ENCODE measurements at regions not wholly inside any gene's neighbourhood (a gene's known extent, or its start where the extent isn't known, plus 50 kb on each side); places are given as distances from the start of the nearest gene placed in this dataset.

DNA sequence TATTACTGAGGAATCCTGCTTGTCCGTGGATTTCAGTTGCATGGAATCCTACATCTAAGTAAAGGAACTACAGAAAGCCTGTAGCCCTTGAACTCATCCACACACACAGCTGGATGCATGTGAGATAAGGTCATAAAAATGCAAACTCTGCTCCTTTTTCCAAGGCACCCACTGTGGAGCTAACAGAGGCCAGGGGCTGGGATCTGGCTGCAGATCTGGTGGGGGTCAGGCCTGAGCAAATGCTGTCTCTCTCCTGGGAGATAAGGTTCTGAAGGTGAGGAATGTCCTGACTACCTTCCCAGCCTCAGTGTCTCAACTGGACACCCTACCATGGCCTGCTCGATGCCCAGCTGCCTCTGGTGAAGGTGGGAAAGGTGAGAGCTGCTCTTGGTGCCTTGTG lies 321.5 kb downstream of the LRFN2 start:
- CTCF ChIA-PET, result no interaction called here

DNA sequence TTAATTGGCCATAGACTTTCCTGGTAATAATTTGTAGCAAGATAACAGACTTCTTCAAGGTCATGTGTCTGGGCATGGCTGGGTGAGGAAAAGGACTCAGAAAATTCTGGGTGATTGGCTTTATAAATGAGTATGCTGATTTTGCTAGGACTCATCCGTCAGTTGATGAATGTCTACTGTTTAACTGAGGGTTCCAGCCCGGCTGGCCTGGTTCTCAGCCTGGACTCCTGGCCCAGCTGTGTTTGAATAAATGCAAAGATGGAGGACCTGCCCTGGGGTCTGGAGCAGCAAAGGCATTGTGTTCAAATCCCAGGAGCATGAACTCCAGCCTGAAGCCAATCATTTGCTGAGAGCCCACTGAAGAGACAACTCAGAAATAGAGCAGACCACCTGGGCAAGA lies 323.2 kb downstream of the LRFN2 start:
- Histone ChIP-seq H3K27ac (ENCODE audit: low read depth, low read length, poor library complexity, severe bottlenecking) (no peak overlapping the region), H3K36me3 (ENCODE audit: insufficient read depth, low read length, poor library complexity, severe bottlenecking) (no peaks in the 10 kb centered on the region), H3K4me1 (ENCODE audit: insufficient read depth, low read length, poor library complexity, severe bottlenecking) (no peaks in the 10 kb centered on the region), H3K4me3 (ENCODE audit: low read depth, low read length, poor library complexity, severe bottlenecking) (no peak overlapping the region), H3K9me3 (ENCODE audit: low read depth, low read length, poor library complexity, severe bottlenecking) (no peaks in the 10 kb centered on the region), H3K27me3 (replicated peaks; ENCODE audit: insufficient read depth, low read depth, low read length, poor library complexity) (no peaks in the 10 kb centered on the region)
- intact Hi-C loops (cut with micrococcal nuclease; ENCODE audit: unreplicated experiment), result no loop called here
- DNase-seq (ENCODE audit: low spot score), result no peak
- no peak for TF ChIP-seq EZH2 (IDR thresholded peaks at IDR 0.05; ENCODE audit: borderline replicate concordance, low read depth, low read length, poor library complexity, severe bottlenecking)
- TF ChIP-seq, protein P1, sequence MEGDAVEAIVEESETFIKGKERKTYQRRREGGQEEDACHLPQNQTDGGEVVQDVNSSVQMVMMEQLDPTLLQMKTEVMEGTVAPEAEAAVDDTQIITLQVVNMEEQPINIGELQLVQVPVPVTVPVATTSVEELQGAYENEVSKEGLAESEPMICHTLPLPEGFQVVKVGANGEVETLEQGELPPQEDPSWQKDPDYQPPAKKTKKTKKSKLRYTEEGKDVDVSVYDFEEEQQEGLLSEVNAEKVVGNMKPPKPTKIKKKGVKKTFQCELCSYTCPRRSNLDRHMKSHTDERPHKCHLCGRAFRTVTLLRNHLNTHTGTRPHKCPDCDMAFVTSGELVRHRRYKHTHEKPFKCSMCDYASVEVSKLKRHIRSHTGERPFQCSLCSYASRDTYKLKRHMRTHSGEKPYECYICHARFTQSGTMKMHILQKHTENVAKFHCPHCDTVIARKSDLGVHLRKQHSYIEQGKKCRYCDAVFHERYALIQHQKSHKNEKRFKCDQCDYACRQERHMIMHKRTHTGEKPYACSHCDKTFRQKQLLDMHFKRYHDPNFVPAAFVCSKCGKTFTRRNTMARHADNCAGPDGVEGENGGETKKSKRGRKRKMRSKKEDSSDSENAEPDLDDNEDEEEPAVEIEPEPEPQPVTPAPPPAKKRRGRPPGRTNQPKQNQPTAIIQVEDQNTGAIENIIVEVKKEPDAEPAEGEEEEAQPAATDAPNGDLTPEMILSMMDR (conservative IDR thresholded peaks at IDR 0.05; ENCODE audit: low read depth, low read length), result no peak
- ChIA-PET CTCF (no interaction called here), POLR2A (ENCODE audit: low non-redundant PET) (no interaction called here)
- no TSS peak for BruUV-seq (replicated peaks)

More for the DNA sequence above, 321.5 kb downstream of the LRFN2 start:
- POLR2A ChIA-PET (ENCODE audit: low non-redundant PET), result no interaction called here
- TF ChIP-seq, protein P1 (conservative IDR thresholded peaks at IDR 0.05; ENCODE audit: low read depth, low read length), result no peak
- TF ChIP-seq EZH2 (IDR thresholded peaks at IDR 0.05; ENCODE audit: borderline replicate concordance, low read depth, low read length, poor library complexity, severe bottlenecking), result no peak
- no peaks in the 10 kb centered on the region for H3K4me1 ChIP-seq (ENCODE audit: insufficient read depth, low read length, poor library complexity, severe bottlenecking)
- H3K27ac ChIP-seq (ENCODE audit: low read depth, low read length, poor library complexity, severe bottlenecking), result no peak overlapping the region
- no peak for DNase-seq (ENCODE audit: low spot score)
- no peaks in the 10 kb centered on the region for H3K36me3 ChIP-seq (ENCODE audit: insufficient read depth, low read length, poor library complexity, severe bottlenecking)
- BruUV-seq (replicated peaks), result no TSS peak
- intact Hi-C loops (cut with micrococcal nuclease; ENCODE audit: unreplicated experiment), result no loop called here
- no peak overlapping the region for H3K4me3 ChIP-seq (ENCODE audit: low read depth, low read length, poor library complexity, severe bottlenecking)
- H3K27me3 ChIP-seq (replicated peaks; ENCODE audit: insufficient read depth, low read depth, low read length, poor library complexity), result no peaks in the 10 kb centered on the region
- no peaks in the 10 kb centered on the region for H3K9me3 ChIP-seq (ENCODE audit: low read depth, low read length, poor library complexity, severe bottlenecking)

DNA sequence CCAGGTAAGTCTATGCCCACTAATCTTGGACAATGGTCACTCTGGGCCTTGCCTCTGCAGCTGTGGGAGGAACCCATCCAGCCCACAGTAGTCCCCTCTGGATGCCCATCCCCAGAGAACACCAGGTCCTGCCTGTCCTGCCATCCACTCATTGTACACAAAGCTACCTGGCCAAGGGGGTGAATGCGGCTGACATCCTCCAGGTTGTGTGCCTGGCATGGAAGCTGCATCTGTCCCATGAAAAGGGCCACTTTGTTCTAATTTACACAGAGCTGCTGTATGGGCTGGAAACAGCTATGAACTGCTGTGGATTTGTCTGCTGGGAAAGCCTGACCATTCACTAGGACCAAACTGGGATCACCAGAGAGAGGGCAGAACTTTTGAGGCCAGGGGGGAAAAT lies 324.8 kb downstream of the LRFN2 start:
- no TSS peak for BruUV-seq (replicated peaks)
- DNase-seq (ENCODE audit: low spot score), result no peak
- no peak for TF ChIP-seq EZH2 (IDR thresholded peaks at IDR 0.05; ENCODE audit: borderline replicate concordance, low read depth, low read length, poor library complexity, severe bottlenecking)
- TF ChIP-seq, protein P1 (conservative IDR thresholded peaks at IDR 0.05; ENCODE audit: low read depth, low read length), result no peak
- ChIA-PET CTCF (no interaction called here), POLR2A (ENCODE audit: low non-redundant PET) (no interaction called here)
- Histone ChIP-seq H3K36me3 (ENCODE audit: insufficient read depth, low read length, poor library complexity, severe bottlenecking) (no peaks in the 10 kb centered on the region), H3K4me3 (ENCODE audit: low read depth, low read length, poor library complexity, severe bottlenecking) (no peak overlapping the region), H3K27ac (ENCODE audit: low read depth, low read length, poor library complexity, severe bottlenecking) (no peak overlapping the region), H3K4me1 (ENCODE audit: insufficient read depth, low read length, poor library complexity, severe bottlenecking) (no peaks in the 10 kb centered on the region), H3K9me3 (ENCODE audit: low read depth, low read length, poor library complexity, severe bottlenecking) (no peaks in the 10 kb centered on the region), H3K27me3 (replicated peaks; ENCODE audit: insufficient read depth, low read depth, low read length, poor library complexity) (no peaks in the 10 kb centered on the region)
- intact Hi-C loops (cut with micrococcal nuclease; ENCODE audit: unreplicated experiment), result no loop called here

Measured in A673 (cell line).